CD14-positive monocyte (primary cell): ENCODE measurements at regions not wholly inside any gene's neighbourhood (a gene's known extent, or its start where the extent isn't known, plus 50 kb on each side); places are given as distances from the start of the nearest gene placed in this dataset.

Experiments used
- DNase-seq, 3 donors: peaks; one replicate each; pipeline ENCODE4 v3.0.0-alpha.2; 2011 to 2022
- H2AFZ ChIP-seq: 2 replicates; pipeline ENCODE4 v1.6.0; 2012; ENCODE audit warnings: mild to moderate bottlenecking, low read depth, low read length, inconsistent platforms; ENCODE audit not compliant: insufficient read depth, poor library complexity, severe bottlenecking
- H3K27ac ChIP-seq, 2 donors: 1 replicate in 1 of 2; 2 replicates in 1 of 2; pipeline ENCODE4 v1.5.1; 2012 to 2013; ENCODE audit warnings: low read length in 2 of 2, control low read depth in 1 of 2, inconsistent platforms in 1 of 2, low read depth in 1 of 2, mild to moderate bottlenecking in 1 of 2
- H3K27me3 ChIP-seq, 2 donors: one replicate each; pipeline versions ENCODE4 v1.6.0 to v1.6.1; 2011 to 2013; ENCODE audit warnings: low read length in 2 of 2; ENCODE audit not compliant: control insufficient read depth in 2 of 2, insufficient read depth in 2 of 2
- H3K36me3 ChIP-seq, 2 donors: replicated peaks in 1 of 2; 1 replicate in 1 of 2; 2 replicates in 1 of 2; pipeline versions ENCODE4 v1.5.1 to v1.6.1; 2012 to 2013; ENCODE audit warnings: low read length in 2 of 2, control low read depth in 1 of 2, inconsistent platforms in 1 of 2, mild to moderate bottlenecking in 1 of 2; ENCODE audit not compliant: insufficient read depth in 2 of 2, control insufficient read depth in 1 of 2
- H3K4me1 ChIP-seq, 2 donors: 1 replicate in 1 of 2; 2 replicates in 1 of 2; pipeline versions ENCODE4 v1.5.1 to v1.6.1; 2012 to 2013; ENCODE audit warnings: low read length in 2 of 2, control low read depth in 1 of 2, inconsistent platforms in 1 of 2, mild to moderate bottlenecking in 1 of 2, moderate library complexity in 1 of 2; ENCODE audit not compliant: insufficient read depth in 2 of 2, control insufficient read depth in 1 of 2
- H3K4me2 ChIP-seq: replicated peaks from 2 replicates; pipeline ENCODE3; 2012; ENCODE audit warnings: low read length, moderate library complexity, mild to moderate bottlenecking; ENCODE audit not compliant: poor library complexity, severe bottlenecking; ENCODE audit errors: extremely low read depth
- H3K4me3 ChIP-seq, 3 experiments: fragments of 200-600 bp in 1 of 3; sonication (generic) in 1 of 3; replicated peaks in 1 of 3; 1 replicate in 2 of 3; 2 replicates in 1 of 3; pipeline ENCODE4 v1.5.1; 2011 to 2013; ENCODE audit warnings: low read length in 3 of 3, mild to moderate bottlenecking in 3 of 3, control low read depth in 2 of 3, low read depth in 2 of 3, inconsistent platforms in 1 of 3, moderate library complexity in 1 of 3
- H3K79me2 ChIP-seq: 2 replicates; pipeline ENCODE4 v1.6.0; 2012; ENCODE audit warnings: mild to moderate bottlenecking, control low read depth, inconsistent platforms, low read length, moderate library complexity; ENCODE audit not compliant: insufficient read depth
- H3K9ac ChIP-seq: 2 replicates; pipeline ENCODE4 v1.6.0; 2017; ENCODE audit warnings: low read length, mild to moderate bottlenecking; ENCODE audit not compliant: insufficient read depth, poor library complexity, severe bottlenecking
- H3K9me3 ChIP-seq, 2 donors: replicated peaks in 1 of 2; 1 replicate in 1 of 2; 2 replicates in 1 of 2; pipeline versions ENCODE4 v1.5.1 to v1.6.1; 2012 to 2013; ENCODE audit warnings: low read length in 2 of 2, control low read depth in 1 of 2; ENCODE audit not compliant: control insufficient read depth in 1 of 2, insufficient read depth in 1 of 2
- H4K20me1 ChIP-seq: 2 replicates; pipeline ENCODE4 v1.6.0; 2012; ENCODE audit warnings: mild to moderate bottlenecking, low read length, control low read depth, moderate library complexity; ENCODE audit not compliant: insufficient read depth
- H3K27ac Mint-ChIP-seq, 7 donors: one replicate each; pipeline ENCODE4 v1.8.0; 2020; ENCODE audit warnings: mild to moderate bottlenecking in 7 of 7, mixed read lengths in 7 of 7, moderate library complexity in 6 of 7, inconsistent platforms in 2 of 7
- H3K27me3 Mint-ChIP-seq, 3 donors: one replicate each; pipeline ENCODE4 v1.8.0; 2021 to 2022; ENCODE audit warnings: low read depth in 3 of 3, mild to moderate bottlenecking in 3 of 3, mixed read lengths in 3 of 3, moderate library complexity in 3 of 3, inconsistent platforms in 1 of 3
- H3K36me3 Mint-ChIP-seq, 2 donors: one replicate each; pipeline ENCODE4 v1.8.0; 2020; ENCODE audit warnings: mixed read lengths in 2 of 2, inconsistent platforms in 1 of 2, mild to moderate bottlenecking in 1 of 2
- H3K4me1 Mint-ChIP-seq: one replicate; pipeline ENCODE4 v1.8.0; 2020; ENCODE audit warnings: mild to moderate bottlenecking, mixed read lengths
- H3K4me3 Mint-ChIP-seq, 2 donors: one replicate each; pipeline ENCODE4 v1.8.0; 2020; ENCODE audit warnings: mild to moderate bottlenecking in 2 of 2, mixed read lengths in 2 of 2, moderate library complexity in 1 of 2
- H3K9me3 Mint-ChIP-seq, 7 donors: one replicate each; pipeline ENCODE4 v1.8.0; 2020 to 2022; ENCODE audit warnings: mixed read lengths in 7 of 7, mild to moderate bottlenecking in 6 of 7, moderate library complexity in 6 of 7, inconsistent platforms in 2 of 7
- CTCF ChIP-seq: fragments of 200-600 bp; IDR thresholded peaks from one replicate; pipeline ENCODE4 v1.8.0; 2022; ENCODE audit warnings: antibody characterized with exemption, mild to moderate bottlenecking
- WGBS: methylation state at CpG from one replicate; pipeline ENCODE4 v1.1.5; 2013; ENCODE audit warnings: missing lambda C conversion rate; ENCODE audit not compliant: insufficient coverage; 5-methylcytosine and 5-hydroxymethylcytosine counted together
- intact Hi-C, 2 donors: fragments of 100-400 bp; cut with micrococcal nuclease; formaldehyde crosslinking; loops; one replicate each; pipeline versions ENCODE4 v1.15.0 to v1.15.1; 2023

- no CpG with 5 or more reads among the region's 3 CpGs for WGBS
- Histone ChIP-seq H3K27ac (no peak overlapping the region), H3K36me3 (no peaks in the 10 kb centered on the region), H3K79me2 (no peaks in the 10 kb centered on the region), H3K4me3 (no peak overlapping the region), H2AFZ (no peak overlapping the region), H4K20me1 (no peaks in the 10 kb centered on the region), H3K4me2 (no peak overlapping the region), H3K27me3 (peaks cover 0 to 22% of the 10 kb centered on the region in 2 donors), H3K9ac (no peak overlapping the region), H3K4me1 (no peaks in the 10 kb centered on the region), H3K9me3 (peaks cover 12 to 14% of the 10 kb centered on the region in 2 donors)
- no peak for TF ChIP-seq CTCF
- Mint-ChIP-seq H3K4me1 (no peaks in the 10 kb centered on the region), H3K4me3 (no peak overlapping the region), H3K27ac (no peak overlapping the region), H3K36me3 (no peaks in the 10 kb centered on the region), H3K9me3 (peaks cover 0 to 12% (median 6%) of the 10 kb centered on the region in 7 donors), H3K27me3 (peaks cover 11 to 40% (median 25%) of the 10 kb centered on the region in 3 donors)
- no peak for DNase-seq
- intact Hi-C loops = no loop called here
Measured at GRCh38 chr20:37630993-37631392, 62.8 kb upstream of the CTNNBL1 start.

- intact Hi-C loops = no loop called here
- Mint-ChIP-seq H3K4me1 (no peaks in the 10 kb centered on the region), H3K9me3 (peaks cover 0 to 11% (median 3%) of the 10 kb centered on the region in 7 donors), H3K36me3 (no peaks in the 10 kb centered on the region), H3K27me3 (peaks cover 12 to 37% (median 25%) of the 10 kb centered on the region in 3 donors), H3K4me3 (no peak overlapping the region), H3K27ac (no peak overlapping the region)
- WGBS = 85% methylated on average over 2 of the region's 2 CpGs
- Histone ChIP-seq H3K4me3 (no peak overlapping the region), H3K9me3 (peaks cover 11% of the 10 kb centered on the region in 2 donors), H3K79me2 (no peaks in the 10 kb centered on the region), H4K20me1 (no peaks in the 10 kb centered on the region), H3K27ac (no peak overlapping the region), H3K36me3 (no peaks in the 10 kb centered on the region), H3K27me3 (peaks cover 0 to 19% of the 10 kb centered on the region in 2 donors), H3K4me2 (no peak overlapping the region), H2AFZ (no peak overlapping the region), H3K4me1 (no peaks in the 10 kb centered on the region), H3K9ac (no peak overlapping the region)
- no peak for DNase-seq
- no peak for TF ChIP-seq CTCF
Measured at GRCh38 chr20:37630166-37630565, 63.7 kb upstream of the CTNNBL1 start.
